ENCODE measurements at regions not wholly inside any gene's neighbourhood (a gene's known extent, or its start where the extent isn't known, plus 50 kb on each side); places are given as distances from the start of the nearest gene placed in this dataset.

DNA sequence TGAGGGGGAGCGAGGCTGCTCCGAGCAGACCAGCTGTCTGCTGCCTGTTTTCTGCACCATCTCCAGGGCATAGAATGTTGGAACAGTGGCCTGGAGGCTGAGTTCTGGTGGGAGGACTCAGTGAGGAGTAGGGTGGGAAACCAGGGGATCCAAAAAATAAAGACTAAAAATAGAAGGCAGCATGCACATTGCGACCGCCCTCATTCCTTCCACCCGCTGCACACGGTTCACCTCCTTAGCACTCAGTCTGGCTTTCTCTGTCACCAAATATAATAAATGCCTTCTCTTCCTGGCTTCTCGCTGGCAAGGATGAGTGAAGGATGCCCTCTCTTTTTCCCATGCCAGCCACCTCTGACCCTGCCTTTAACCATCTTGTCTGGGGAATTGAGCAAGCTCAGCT lies 146.2 kb downstream of the AACS start:
- Histone ChIP-seq H3F3A (ENCODE audit: insufficient read depth) (no peaks in the 10 kb centered on the region), H4K20me1 (ENCODE audit: insufficient read depth) (no peaks in the 10 kb centered on the region), H3K27me3 (replicated peaks; ENCODE audit: insufficient read depth) (no peaks in the 10 kb centered on the region), H2AFZ (no peak overlapping the region), H3K4me3 (no peak overlapping the region), H3K9me2 (ENCODE audit: insufficient read depth) (no peaks in the 10 kb centered on the region), H3K9me3 (ENCODE audit: low read depth) (no peaks in the 10 kb centered on the region), H3K9ac (no peak overlapping the region), H3K79me2 (ENCODE audit: insufficient read depth) (no peaks in the 10 kb centered on the region), H3K4me2 (ENCODE audit: unreplicated experiment) (no peak overlapping the region), H3K27ac (no peak overlapping the region), H3K4me1 (ENCODE audit: insufficient read depth) (no peaks in the 10 kb centered on the region), H3K36me3 (ENCODE audit: low read depth) (no peaks in the 10 kb centered on the region)
- TF ChIP-seq EZH2 (IDR thresholded peaks at IDR 0.05; ENCODE audit: insufficient read depth, poor library complexity, severe bottlenecking) (no peak), EZH2phosphoT487 (IDR thresholded peaks at IDR 0.05; ENCODE audit: insufficient read depth, low read depth) (no peak)
- in situ Hi-C loops (cut with MboI), result no loop called here
- 52 to 58% methylated on average over 7 of the region's 7 CpGs for WGBS, 2 experiments (ENCODE audit: low coverage in 1 of 2, low lambda C conversion rate in 2 of 2, missing lambda C conversion rate in 2 of 2)
- no peak for DNase-seq

DNA sequence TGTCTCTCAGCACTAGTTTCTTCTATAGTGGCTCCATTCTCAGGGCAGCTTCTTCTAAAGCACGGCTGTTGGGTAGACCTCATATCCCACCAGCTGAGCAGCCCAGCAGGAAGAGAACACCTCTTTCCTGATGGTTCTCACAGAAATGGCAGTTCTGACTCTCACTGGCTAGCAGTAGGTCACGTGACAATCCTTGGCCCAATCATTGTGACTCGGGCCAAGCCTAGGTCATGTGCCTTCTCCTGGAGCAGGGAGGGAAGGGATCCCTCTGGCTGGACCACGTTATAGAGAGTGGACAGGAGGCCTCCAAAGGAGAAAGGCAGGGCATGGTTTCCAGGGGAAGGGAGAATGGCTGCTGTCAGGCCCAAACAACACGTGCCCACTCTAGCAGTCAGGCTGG lies 149.1 kb downstream of the AACS start:
- Histone ChIP-seq H3K27me3 (replicated peaks; ENCODE audit: insufficient read depth) (no peaks in the 10 kb centered on the region), H3K9me2 (ENCODE audit: insufficient read depth) (no peaks in the 10 kb centered on the region), H3K27ac (no peak overlapping the region), H3F3A (ENCODE audit: insufficient read depth) (no peaks in the 10 kb centered on the region), H3K9ac (no peak overlapping the region), H3K4me1 (ENCODE audit: insufficient read depth) (no peaks in the 10 kb centered on the region), H3K36me3 (ENCODE audit: low read depth) (no peaks in the 10 kb centered on the region), H3K4me3 (no peak overlapping the region), H2AFZ (no peak overlapping the region), H3K4me2 (ENCODE audit: unreplicated experiment) (no peak overlapping the region), H3K9me3 (ENCODE audit: low read depth) (no peaks in the 10 kb centered on the region), H4K20me1 (ENCODE audit: insufficient read depth) (no peaks in the 10 kb centered on the region), H3K79me2 (ENCODE audit: insufficient read depth) (no peaks in the 10 kb centered on the region)
- DNase-seq, result no peak
- 37 to 44% methylated on average over 5 of the region's 5 CpGs for WGBS, 2 experiments (ENCODE audit: low coverage in 1 of 2, low lambda C conversion rate in 2 of 2, missing lambda C conversion rate in 2 of 2)
- in situ Hi-C loops (cut with MboI), result no loop called here
- TF ChIP-seq EZH2 (IDR thresholded peaks at IDR 0.05; ENCODE audit: insufficient read depth, poor library complexity, severe bottlenecking) (no peak), EZH2phosphoT487 (IDR thresholded peaks at IDR 0.05; ENCODE audit: insufficient read depth, low read depth) (no peak)

DNA sequence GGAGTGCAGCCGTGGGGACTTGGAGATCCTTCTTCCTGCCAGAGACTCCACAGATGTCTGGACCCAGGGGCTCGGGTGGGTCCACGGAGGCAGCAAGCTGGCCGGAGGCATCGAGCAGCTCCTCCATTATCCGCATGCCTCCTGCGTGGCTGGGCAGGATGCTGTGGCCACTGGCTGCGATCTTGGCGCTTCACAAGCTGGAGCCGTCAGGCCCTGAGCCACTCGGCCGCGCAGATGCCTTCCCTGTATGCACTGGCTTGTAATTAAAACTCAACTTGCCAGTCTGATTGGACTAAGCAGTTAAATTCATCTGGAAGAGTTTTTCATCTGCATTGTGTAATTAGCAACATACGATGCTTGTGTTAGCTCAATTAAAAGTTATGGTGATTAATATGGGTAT lies 151.5 kb downstream of the AACS start:
- H3K79me2 ChIP-seq (ENCODE audit: insufficient read depth), result no peaks in the 10 kb centered on the region
- H3K4me2 ChIP-seq (ENCODE audit: unreplicated experiment), result no peak overlapping the region
- no peak overlapping the region for H2AFZ ChIP-seq
- H3K27me3 ChIP-seq (replicated peaks; ENCODE audit: insufficient read depth), result no peaks in the 10 kb centered on the region
- no peak overlapping the region for H3K4me3 ChIP-seq
- H3K4me1 ChIP-seq (ENCODE audit: insufficient read depth), result no peaks in the 10 kb centered on the region
- H3F3A ChIP-seq (ENCODE audit: insufficient read depth), result no peaks in the 10 kb centered on the region
- H4K20me1 ChIP-seq (ENCODE audit: insufficient read depth), result no peaks in the 10 kb centered on the region
- 45 to 53% methylated on average over 13 to 14 of the region's 14 CpGs for WGBS, 2 experiments (ENCODE audit: low coverage in 1 of 2, low lambda C conversion rate in 2 of 2, missing lambda C conversion rate in 2 of 2)
- in situ Hi-C loops (cut with MboI), result no loop called here
- TF ChIP-seq EZH2phosphoT487 (IDR thresholded peaks at IDR 0.05; ENCODE audit: insufficient read depth, low read depth) (no peak), EZH2 (IDR thresholded peaks at IDR 0.05; ENCODE audit: insufficient read depth, poor library complexity, severe bottlenecking) (no peak)
- H3K9ac ChIP-seq, result no peak overlapping the region
- no peaks in the 10 kb centered on the region for H3K9me2 ChIP-seq (ENCODE audit: insufficient read depth)
- H3K36me3 ChIP-seq (ENCODE audit: low read depth), result no peaks in the 10 kb centered on the region
- no peaks in the 10 kb centered on the region for H3K9me3 ChIP-seq (ENCODE audit: low read depth)
- DNase-seq, result no peak
- no peak overlapping the region for H3K27ac ChIP-seq

DNA sequence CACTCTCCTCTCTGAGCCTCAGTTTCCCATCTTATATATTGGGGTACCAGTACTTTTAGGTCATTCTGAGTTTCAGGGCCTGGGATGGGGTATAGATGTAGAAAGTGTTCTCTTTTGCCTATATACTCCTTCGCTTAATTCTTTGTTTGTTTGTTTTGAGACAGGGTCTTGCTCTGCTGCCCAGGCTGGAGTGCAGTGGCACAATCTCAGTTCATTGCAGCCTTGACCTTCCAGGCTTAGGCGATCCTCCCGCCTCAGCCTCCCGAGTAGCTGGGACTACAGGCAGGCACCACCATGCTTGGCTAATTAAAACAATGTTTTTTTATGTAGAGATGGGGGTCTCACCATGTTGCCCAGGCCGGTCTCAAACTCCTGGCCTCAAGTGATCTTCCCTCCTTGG lies 152.1 kb downstream of the AACS start:
- WGBS, 2 experiments (ENCODE audit: low coverage in 1 of 2, low lambda C conversion rate in 2 of 2, missing lambda C conversion rate in 2 of 2), result 49 to 57% methylated on average over 5 of the region's 5 CpGs

DNA sequence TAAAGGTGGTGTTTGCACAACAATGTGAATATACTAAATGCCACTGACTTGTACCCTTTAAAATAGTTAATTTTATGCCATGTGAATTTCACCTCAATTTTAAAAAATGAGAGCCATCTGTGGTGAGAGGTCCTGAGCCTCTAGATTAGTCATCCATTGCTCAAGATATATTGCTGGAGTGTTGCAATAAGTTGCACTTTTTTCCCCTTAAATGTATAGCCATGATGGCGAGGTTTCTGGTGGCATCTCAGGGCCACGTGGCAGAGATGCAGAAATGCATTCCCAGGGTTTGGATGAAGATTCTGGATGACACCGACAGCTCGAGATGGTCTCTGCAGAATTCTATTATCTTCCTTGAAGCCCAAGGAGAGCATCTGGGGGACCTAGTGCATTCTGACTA lies 153.7 kb downstream of the AACS start:
- H3K27ac ChIP-seq, result no peak overlapping the region
- no peaks in the 10 kb centered on the region for H3K79me2 ChIP-seq (ENCODE audit: insufficient read depth)
- H3K36me3 ChIP-seq (ENCODE audit: low read depth), result no peaks in the 10 kb centered on the region
- H4K20me1 ChIP-seq (ENCODE audit: insufficient read depth), result no peaks in the 10 kb centered on the region
- no peaks in the 10 kb centered on the region for H3F3A ChIP-seq (ENCODE audit: insufficient read depth)
- 37 to 48% methylated on average over 4 of the region's 4 CpGs for WGBS, 2 experiments (ENCODE audit: low coverage in 1 of 2, low lambda C conversion rate in 2 of 2, missing lambda C conversion rate in 2 of 2)
- H2AFZ ChIP-seq, result no peak overlapping the region
- in situ Hi-C loops (cut with MboI), result no loop called here
- H3K4me2 ChIP-seq (ENCODE audit: unreplicated experiment), result no peak overlapping the region
- no peak for TF ChIP-seq EZH2 (IDR thresholded peaks at IDR 0.05; ENCODE audit: insufficient read depth, poor library complexity, severe bottlenecking)
- TF ChIP-seq EZH2phosphoT487 (IDR thresholded peaks at IDR 0.05; ENCODE audit: insufficient read depth, low read depth), result no peak
- no peaks in the 10 kb centered on the region for H3K9me2 ChIP-seq (ENCODE audit: insufficient read depth)
- H3K4me3 ChIP-seq, result no peak overlapping the region
- no peaks in the 10 kb centered on the region for H3K27me3 ChIP-seq (replicated peaks; ENCODE audit: insufficient read depth)
- no peaks in the 10 kb centered on the region for H3K4me1 ChIP-seq (ENCODE audit: insufficient read depth)
- no peaks in the 10 kb centered on the region for H3K9me3 ChIP-seq (ENCODE audit: low read depth)
- H3K9ac ChIP-seq, result no peak overlapping the region
- DNase-seq, result peak; percentile 7

More for the DNA sequence above, 152.1 kb downstream of the AACS start:
- Histone ChIP-seq H3K27ac (no peak overlapping the region), H3K4me2 (ENCODE audit: unreplicated experiment) (no peak overlapping the region), H4K20me1 (ENCODE audit: insufficient read depth) (no peaks in the 10 kb centered on the region), H3K9ac (no peak overlapping the region), H3F3A (ENCODE audit: insufficient read depth) (no peaks in the 10 kb centered on the region), H3K9me2 (ENCODE audit: insufficient read depth) (no peaks in the 10 kb centered on the region), H3K36me3 (ENCODE audit: low read depth) (no peaks in the 10 kb centered on the region), H3K27me3 (replicated peaks; ENCODE audit: insufficient read depth) (no peaks in the 10 kb centered on the region), H3K4me1 (ENCODE audit: insufficient read depth) (no peaks in the 10 kb centered on the region), H3K79me2 (ENCODE audit: insufficient read depth) (no peaks in the 10 kb centered on the region), H2AFZ (no peak overlapping the region), H3K9me3 (ENCODE audit: low read depth) (no peaks in the 10 kb centered on the region), H3K4me3 (no peak overlapping the region)
- in situ Hi-C loops (cut with MboI), result no loop called here
- no peak for DNase-seq
- TF ChIP-seq EZH2 (IDR thresholded peaks at IDR 0.05; ENCODE audit: insufficient read depth, poor library complexity, severe bottlenecking) (no peak), EZH2phosphoT487 (IDR thresholded peaks at IDR 0.05; ENCODE audit: insufficient read depth, low read depth) (no peak)

Measured in GM23248 (cell line).